ENCODE measurements at regions not wholly inside any gene's neighbourhood (a gene's known extent, or its start where the extent isn't known, plus 50 kb on each side); places are given as distances from the start of the nearest gene placed in this dataset.
"Not testable (repeated sequence)": the region's sequence is repeated elsewhere in the genome, so short reads cannot be mapped to it uniquely, and the experiment has no call there.

- no peak overlapping the region for H3K4me3 ChIP-seq (ENCODE audit: low read length)
- H3K27me3 ChIP-seq (ENCODE audit: insufficient read depth, low read length): no peaks in the 10 kb centered on the region
Measured at GRCh38 chrX:437661-438390, 51.1 kb upstream of the PPP2R3B start.

GRCh38 chrX:439241-439640 lies 52.5 kb upstream of the PPP2R3B start:
- H3K36me3 ChIP-seq (ENCODE audit: insufficient read depth, low read length): no peaks in the 10 kb centered on the region
- H3K27me3 ChIP-seq (ENCODE audit: insufficient read depth, low read length): no peaks in the 10 kb centered on the region
- no peak overlapping the region for H2AFZ ChIP-seq (ENCODE audit: low read depth, low read length)
- H3K4me1 ChIP-seq (ENCODE audit: insufficient read depth, low read length): peaks cover 3% of the 10 kb centered on the region
- no peak overlapping the region for H3K4me3 ChIP-seq (ENCODE audit: low read length)
- no peaks in the 10 kb centered on the region for H3K9me3 ChIP-seq (ENCODE audit: low read length)

More at GRCh38 chrX:437661-438390, 51.1 kb upstream of the PPP2R3B start:
- no peak overlapping the region for H2AFZ ChIP-seq (ENCODE audit: low read depth, low read length)
- H3K9me3 ChIP-seq (ENCODE audit: low read length): no peaks in the 10 kb centered on the region
- peaks cover 3% of the 10 kb centered on the region for H3K4me1 ChIP-seq (ENCODE audit: insufficient read depth, low read length)
- H3K36me3 ChIP-seq (ENCODE audit: insufficient read depth, low read length): no peaks in the 10 kb centered on the region

- Histone ChIP-seq H2AFZ (ENCODE audit: low read depth, low read length) (no peak overlapping the region), H3K27me3 (ENCODE audit: insufficient read depth, low read length) (no peaks in the 10 kb centered on the region), H3K4me3 (ENCODE audit: low read length) (no peak overlapping the region), H3K9me3 (ENCODE audit: low read length) (no peaks in the 10 kb centered on the region), H3K4me1 (ENCODE audit: insufficient read depth, low read length) (peaks cover 3% of the 10 kb centered on the region), H3K36me3 (ENCODE audit: insufficient read depth, low read length) (no peaks in the 10 kb centered on the region)
Measured at GRCh38 chrX:439719-440118, 53.0 kb upstream of the PPP2R3B start.

GRCh38 chrX:440636-441035 lies 53.9 kb upstream of the PPP2R3B start:
- H3K9me3 ChIP-seq (ENCODE audit: low read length): no peaks in the 10 kb centered on the region
- no peak overlapping the region for H2AFZ ChIP-seq (ENCODE audit: low read depth, low read length)
- no peaks in the 10 kb centered on the region for H3K27me3 ChIP-seq (ENCODE audit: insufficient read depth, low read length)
- H3K4me3 ChIP-seq (ENCODE audit: low read length): no peak overlapping the region
- peaks cover 3% of the 10 kb centered on the region for H3K4me1 ChIP-seq (ENCODE audit: insufficient read depth, low read length)
- no peaks in the 10 kb centered on the region for H3K36me3 ChIP-seq (ENCODE audit: insufficient read depth, low read length)

- peaks cover 7% of the 10 kb centered on the region for H3K4me1 ChIP-seq (ENCODE audit: insufficient read depth, low read length)
- no peak overlapping the region for H3K4me3 ChIP-seq (ENCODE audit: low read length)
- H3K27me3 ChIP-seq (ENCODE audit: insufficient read depth, low read length): peaks cover 3% of the 10 kb centered on the region
- no peaks in the 10 kb centered on the region for H3K36me3 ChIP-seq (ENCODE audit: insufficient read depth, low read length)
- no peak overlapping the region for H2AFZ ChIP-seq (ENCODE audit: low read depth, low read length)
- no peaks in the 10 kb centered on the region for H3K9me3 ChIP-seq (ENCODE audit: low read length)
Measured at GRCh38 chrX:443536-444210, 57.0 kb upstream of the PPP2R3B start.

GRCh38 chrX:444305-444704 lies 57.6 kb upstream of the PPP2R3B start:
- no peaks in the 10 kb centered on the region for H3K36me3 ChIP-seq (ENCODE audit: insufficient read depth, low read length)
- no peak overlapping the region for H3K4me3 ChIP-seq (ENCODE audit: low read length)
- peaks cover 7% of the 10 kb centered on the region for H3K4me1 ChIP-seq (ENCODE audit: insufficient read depth, low read length)
- no peak overlapping the region for H2AFZ ChIP-seq (ENCODE audit: low read depth, low read length)
- H3K27me3 ChIP-seq (ENCODE audit: insufficient read depth, low read length): peaks cover 3% of the 10 kb centered on the region
- H3K9me3 ChIP-seq (ENCODE audit: low read length): no peaks in the 10 kb centered on the region

- Histone ChIP-seq H3K36me3 (ENCODE audit: insufficient read depth, low read length) (no peaks in the 10 kb centered on the region), H2AFZ (ENCODE audit: low read depth, low read length) (no peak overlapping the region), H3K27me3 (ENCODE audit: insufficient read depth, low read length) (peaks cover 3% of the 10 kb centered on the region), H3K4me3 (ENCODE audit: low read length) (no peak overlapping the region), H3K9me3 (ENCODE audit: low read length) (no peaks in the 10 kb centered on the region), H3K4me1 (ENCODE audit: insufficient read depth, low read length) (peaks cover 7% of the 10 kb centered on the region)
Measured at GRCh38 chrX:445727-446126, 59.0 kb upstream of the PPP2R3B start.

- no peak overlapping the region for H2AFZ ChIP-seq (ENCODE audit: low read depth, low read length)
- H3K9me3 ChIP-seq (ENCODE audit: low read length): no peaks in the 10 kb centered on the region
- H3K27me3 ChIP-seq (ENCODE audit: insufficient read depth, low read length): peaks cover 3% of the 10 kb centered on the region
- H3K4me3 ChIP-seq (ENCODE audit: low read length): no peak overlapping the region
- peaks cover 7% of the 10 kb centered on the region for H3K4me1 ChIP-seq (ENCODE audit: insufficient read depth, low read length)
- H3K36me3 ChIP-seq (ENCODE audit: insufficient read depth, low read length): no peaks in the 10 kb centered on the region
Measured at GRCh38 chrX:446245-446644, 59.5 kb upstream of the PPP2R3B start.

GRCh38 chrX:447052-447451 lies 60.3 kb upstream of the PPP2R3B start:
- Histone ChIP-seq H3K27me3 (ENCODE audit: insufficient read depth, low read length) (peaks cover 3% of the 10 kb centered on the region), H3K4me1 (ENCODE audit: insufficient read depth, low read length) (peaks cover 7% of the 10 kb centered on the region), H3K36me3 (ENCODE audit: insufficient read depth, low read length) (no peaks in the 10 kb centered on the region), H2AFZ (ENCODE audit: low read depth, low read length) (no peak overlapping the region), H3K4me3 (ENCODE audit: low read length) (no peak overlapping the region), H3K9me3 (ENCODE audit: low read length) (no peaks in the 10 kb centered on the region)

- H3K4me3 ChIP-seq (ENCODE audit: low read length); H3K36me3 ChIP-seq (ENCODE audit: insufficient read depth, low read length); H3K27me3 ChIP-seq (ENCODE audit: insufficient read depth, low read length); H3K9me3 ChIP-seq (ENCODE audit: low read length); H3K4me1 ChIP-seq (ENCODE audit: insufficient read depth, low read length); H2AFZ ChIP-seq (ENCODE audit: low read depth, low read length): not testable (repeated sequence)
Measured at GRCh38 chrX:451750-452149, 65.0 kb upstream of the PPP2R3B start.

- H3K9me3 ChIP-seq (ENCODE audit: low read length): no peaks in the 10 kb centered on the region
- no peaks in the 10 kb centered on the region for H3K4me1 ChIP-seq (ENCODE audit: insufficient read depth, low read length)
- no peaks in the 10 kb centered on the region for H3K27me3 ChIP-seq (ENCODE audit: insufficient read depth, low read length)
- H3K4me3 ChIP-seq (ENCODE audit: low read length): no peak overlapping the region
- no peaks in the 10 kb centered on the region for H3K36me3 ChIP-seq (ENCODE audit: insufficient read depth, low read length)
- H2AFZ ChIP-seq (ENCODE audit: low read depth, low read length): no peak overlapping the region
Measured at GRCh38 chrX:452598-452997, 65.9 kb upstream of the PPP2R3B start.

GRCh38 chrX:454514-454913 lies 67.8 kb upstream of the PPP2R3B start:
- not testable (repeated sequence) for H3K36me3 ChIP-seq (ENCODE audit: insufficient read depth, low read length); H2AFZ ChIP-seq (ENCODE audit: low read depth, low read length); H3K27me3 ChIP-seq (ENCODE audit: insufficient read depth, low read length); H3K4me3 ChIP-seq (ENCODE audit: low read length); H3K9me3 ChIP-seq (ENCODE audit: low read length); H3K4me1 ChIP-seq (ENCODE audit: insufficient read depth, low read length)

GRCh38 chrX:455199-455598 lies 68.5 kb upstream of the PPP2R3B start:
- H3K36me3 ChIP-seq (ENCODE audit: insufficient read depth, low read length): no peaks in the 10 kb centered on the region
- no peaks in the 10 kb centered on the region for H3K9me3 ChIP-seq (ENCODE audit: low read length)
- no peak overlapping the region for H2AFZ ChIP-seq (ENCODE audit: low read depth, low read length)
- H3K4me3 ChIP-seq (ENCODE audit: low read length): no peak overlapping the region
- no peaks in the 10 kb centered on the region for H3K27me3 ChIP-seq (ENCODE audit: insufficient read depth, low read length)
- H3K4me1 ChIP-seq (ENCODE audit: insufficient read depth, low read length): no peaks in the 10 kb centered on the region

- H2AFZ ChIP-seq (ENCODE audit: low read depth, low read length): no peak overlapping the region
- H3K36me3 ChIP-seq (ENCODE audit: insufficient read depth, low read length): no peaks in the 10 kb centered on the region
- peaks cover 3% of the 10 kb centered on the region for H3K27me3 ChIP-seq (ENCODE audit: insufficient read depth, low read length)
- H3K4me3 ChIP-seq (ENCODE audit: low read length): no peak overlapping the region
- no peaks in the 10 kb centered on the region for H3K9me3 ChIP-seq (ENCODE audit: low read length)
- no peaks in the 10 kb centered on the region for H3K4me1 ChIP-seq (ENCODE audit: insufficient read depth, low read length)
Measured at GRCh38 chrX:455673-456072, 69.0 kb upstream of the PPP2R3B start.
